ENCODE measurements at regions not wholly inside any gene's neighbourhood (a gene's known extent, or its start where the extent isn't known, plus 50 kb on each side); places are given as distances from the start of the nearest gene placed in this dataset.

- DNase-seq, result no peak
Measured at GRCh38 chr5:118679264-118679940, 308.9 kb downstream of the DTWD2 start.

DNA sequence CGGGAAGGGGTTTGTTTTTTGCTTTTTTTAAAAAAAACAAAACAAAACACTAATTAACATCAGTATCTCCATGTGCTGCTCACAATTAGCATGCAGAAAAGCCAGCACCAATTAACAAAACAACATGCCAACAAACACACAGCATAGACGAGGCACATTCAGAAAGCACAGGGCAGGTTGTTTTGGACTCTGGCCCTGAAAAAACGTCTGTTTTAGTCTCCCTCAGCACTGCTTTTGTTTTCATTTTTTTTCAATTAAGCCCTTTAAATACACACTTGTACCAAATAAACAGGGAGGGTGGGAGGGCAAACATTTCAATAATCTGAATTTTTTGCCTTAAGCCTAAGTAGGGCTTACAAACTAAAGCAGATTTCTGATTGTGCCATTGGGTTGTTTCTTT lies 309.6 kb downstream of the DTWD2 start:
- H3K4me1 ChIP-seq, result no peaks in the 10 kb centered on the region
- intact Hi-C loops (cut with DNase I; ENCODE audit: low total_unique reads), result no loop called here
- TF ChIP-seq, protein P1, sequence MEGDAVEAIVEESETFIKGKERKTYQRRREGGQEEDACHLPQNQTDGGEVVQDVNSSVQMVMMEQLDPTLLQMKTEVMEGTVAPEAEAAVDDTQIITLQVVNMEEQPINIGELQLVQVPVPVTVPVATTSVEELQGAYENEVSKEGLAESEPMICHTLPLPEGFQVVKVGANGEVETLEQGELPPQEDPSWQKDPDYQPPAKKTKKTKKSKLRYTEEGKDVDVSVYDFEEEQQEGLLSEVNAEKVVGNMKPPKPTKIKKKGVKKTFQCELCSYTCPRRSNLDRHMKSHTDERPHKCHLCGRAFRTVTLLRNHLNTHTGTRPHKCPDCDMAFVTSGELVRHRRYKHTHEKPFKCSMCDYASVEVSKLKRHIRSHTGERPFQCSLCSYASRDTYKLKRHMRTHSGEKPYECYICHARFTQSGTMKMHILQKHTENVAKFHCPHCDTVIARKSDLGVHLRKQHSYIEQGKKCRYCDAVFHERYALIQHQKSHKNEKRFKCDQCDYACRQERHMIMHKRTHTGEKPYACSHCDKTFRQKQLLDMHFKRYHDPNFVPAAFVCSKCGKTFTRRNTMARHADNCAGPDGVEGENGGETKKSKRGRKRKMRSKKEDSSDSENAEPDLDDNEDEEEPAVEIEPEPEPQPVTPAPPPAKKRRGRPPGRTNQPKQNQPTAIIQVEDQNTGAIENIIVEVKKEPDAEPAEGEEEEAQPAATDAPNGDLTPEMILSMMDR (IDR thresholded peaks at IDR 0.05 in 8 of 11, conservative IDR thresholded peaks at IDR 0.05 in 3 of 11), result no peak
- TF ChIP-seq POLR2A (IDR thresholded peaks at IDR 0.05) (no peak), POLR2AphosphoS5 (IDR thresholded peaks at IDR 0.05) (no peak)
- no peak overlapping the region for H3K27ac ChIP-seq
- peaks cover 0 to 22% (median 15%) of the 10 kb centered on the region in 8 donors for H3K9me3 ChIP-seq
- 41 to 61% (median 52%) methylated on average over 3 of the region's 3 CpGs for WGBS, 5 donors
- no peaks in the 10 kb centered on the region for H3K27me3 ChIP-seq (replicated peaks in 1 of 7)
- H3K36me3 ChIP-seq, result no peaks in the 10 kb centered on the region
- H3K4me3 ChIP-seq, result no peak overlapping the region
- DNase-seq, result no peak

More at GRCh38 chr5:118679264-118679940, 308.9 kb downstream of the DTWD2 start:
- no peak overlapping the region for H3K4me3 ChIP-seq
- H3K27ac ChIP-seq, result no peak overlapping the region
- H3K9me3 ChIP-seq, result peaks cover 0 to 15% (median 9%) of the 10 kb centered on the region in 8 donors
- TF ChIP-seq POLR2AphosphoS5 (IDR thresholded peaks at IDR 0.05), result no peak
- TF ChIP-seq, protein P1 (IDR thresholded peaks at IDR 0.05 in 8 of 11, conservative IDR thresholded peaks at IDR 0.05 in 3 of 11), result no peak
- TF ChIP-seq POLR2A (IDR thresholded peaks at IDR 0.05), result no peak
- intact Hi-C loops (cut with DNase I; ENCODE audit: low total_unique reads), result no loop called here
- H3K4me1 ChIP-seq, result no peaks in the 10 kb centered on the region
- WGBS, 5 donors, result 63 to 72% (median 68%) methylated on average over 6 of the region's 6 CpGs
- H3K27me3 ChIP-seq (replicated peaks in 1 of 7), result no peaks in the 10 kb centered on the region
- no peaks in the 10 kb centered on the region for H3K36me3 ChIP-seq

GRCh38 chr5:118675247-118675646 lies 313.1 kb downstream of the DTWD2 start:
- H3K9me3 ChIP-seq, result peaks cover 0 to 40% (median 27%) of the 10 kb centered on the region in 8 donors
- no peaks in the 10 kb centered on the region for H3K4me1 ChIP-seq
- H3K27ac ChIP-seq, result no peak overlapping the region
- H3K27me3 ChIP-seq (replicated peaks in 1 of 7), result no peaks in the 10 kb centered on the region
- H3K36me3 ChIP-seq, result no peaks in the 10 kb centered on the region
- TF ChIP-seq POLR2A (IDR thresholded peaks at IDR 0.05) (no peak), POLR2AphosphoS5 (IDR thresholded peaks at IDR 0.05) (no peak)
- TF ChIP-seq, protein P1 (IDR thresholded peaks at IDR 0.05 in 8 of 11, conservative IDR thresholded peaks at IDR 0.05 in 3 of 11), result no peak
- H3K4me3 ChIP-seq, result no peak overlapping the region
- intact Hi-C loops (cut with DNase I; ENCODE audit: low total_unique reads), result no loop called here
- no peak for DNase-seq
- 73 to 92% (median 78%) methylated on average over 1 of the region's 1 CpG for WGBS, 5 donors

- Histone ChIP-seq H3K4me1 (no peaks in the 10 kb centered on the region), H3K9me3 (peaks cover 5 to 59% (median 41%) of the 10 kb centered on the region in 8 donors), H3K27ac (no peak overlapping the region), H3K4me3 (no peak overlapping the region), H3K27me3 (replicated peaks in 1 of 7) (no peaks in the 10 kb centered on the region), H3K36me3 (no peaks in the 10 kb centered on the region)
- 57 to 77% (median 67%) methylated on average over 1 of the region's 1 CpG for whole genome bisulfite sequencing, 5 donors
- intact Hi-C loops (cut with DNase I; ENCODE audit: low total_unique reads), result no loop called here
- no peak for DNase-seq
- TF ChIP-seq, protein P1 (IDR thresholded peaks at IDR 0.05 in 8 of 11, conservative IDR thresholded peaks at IDR 0.05 in 3 of 11), result no peak
- TF ChIP-seq POLR2AphosphoS5 (IDR thresholded peaks at IDR 0.05), result no peak
- no peak for TF ChIP-seq POLR2A (IDR thresholded peaks at IDR 0.05)
Measured at GRCh38 chr5:118657576-118657975, 330.8 kb downstream of the DTWD2 start.

Data from spleen (tissue), 11 donors.